ENCODE measurements at regions not wholly inside any gene's neighbourhood (a gene's known extent, or its start where the extent isn't known, plus 50 kb on each side); places are given as distances from the start of the nearest gene placed in this dataset.

DNA sequence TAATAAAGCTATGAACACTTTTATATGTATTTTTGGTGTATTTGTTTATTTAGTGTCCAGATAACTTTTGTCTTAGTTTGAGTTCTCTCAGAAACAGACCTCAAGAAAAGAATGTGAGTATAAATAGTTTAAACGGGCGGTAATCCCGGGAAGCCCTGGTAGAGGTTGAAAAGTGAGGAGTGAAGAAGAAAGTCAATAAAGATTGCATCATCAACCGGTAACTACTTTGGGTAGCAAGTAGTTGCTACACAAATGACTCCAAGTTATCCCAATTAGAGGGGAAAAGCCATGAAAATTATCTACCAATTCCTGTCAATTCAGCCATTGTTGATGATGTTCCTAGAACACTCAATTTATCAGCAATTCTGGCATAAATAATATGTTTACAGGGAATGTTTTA, 870.3 kb upstream of the RAG2 start:
- ATAC-seq (no peak), FAIRE-seq (no peak), DNase-seq (ENCODE audit: low read depth in 1 of 2, low spot score in 1 of 2) (no peak)
- H3K4me1 ChIP-seq: no peaks in the 10 kb centered on the region
- H3K4me3 ChIP-seq: no peak overlapping the region
- no peak overlapping the region for H3K4me2 ChIP-seq
- H3K9me3 ChIP-seq: no peaks in the 10 kb centered on the region
- POLR2A ChIA-PET: no interaction called here
- WGBS (ENCODE audit: missing lambda C conversion rate): 14% methylated on average over 4 of the region's 4 CpGs
- no peak overlapping the region for H3K27ac ChIP-seq
- TF ChIP-seq HEYL (CRISPR knock-in tag; IDR thresholded peaks at IDR 0.05) (no peak), NFE2L2 (conservative IDR thresholded peaks at IDR 0.05; ENCODE audit: low read length) (no peak), RARB (CRISPR knock-in tag; IDR thresholded peaks at IDR 0.05) (no peak), SREBF2 (IDR thresholded peaks at IDR 0.05) (no peak), ZSCAN20 (CRISPR knock-in tag; IDR thresholded peaks at IDR 0.05) (no peak), ZNF302 (CRISPR knock-in tag; IDR thresholded peaks at IDR 0.05) (no peak), CEBPB (IDR thresholded peaks at IDR 0.05) (no peak)
- TF ChIP-seq, protein P1, sequence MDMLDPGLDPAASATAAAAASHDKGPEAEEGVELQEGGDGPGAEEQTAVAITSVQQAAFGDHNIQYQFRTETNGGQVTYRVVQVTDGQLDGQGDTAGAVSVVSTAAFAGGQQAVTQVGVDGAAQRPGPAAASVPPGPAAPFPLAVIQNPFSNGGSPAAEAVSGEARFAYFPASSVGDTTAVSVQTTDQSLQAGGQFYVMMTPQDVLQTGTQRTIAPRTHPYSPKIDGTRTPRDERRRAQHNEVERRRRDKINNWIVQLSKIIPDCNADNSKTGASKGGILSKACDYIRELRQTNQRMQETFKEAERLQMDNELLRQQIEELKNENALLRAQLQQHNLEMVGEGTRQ (IDR thresholded peaks at IDR 0.05): no peak
- TF ChIP-seq, protein P2, sequence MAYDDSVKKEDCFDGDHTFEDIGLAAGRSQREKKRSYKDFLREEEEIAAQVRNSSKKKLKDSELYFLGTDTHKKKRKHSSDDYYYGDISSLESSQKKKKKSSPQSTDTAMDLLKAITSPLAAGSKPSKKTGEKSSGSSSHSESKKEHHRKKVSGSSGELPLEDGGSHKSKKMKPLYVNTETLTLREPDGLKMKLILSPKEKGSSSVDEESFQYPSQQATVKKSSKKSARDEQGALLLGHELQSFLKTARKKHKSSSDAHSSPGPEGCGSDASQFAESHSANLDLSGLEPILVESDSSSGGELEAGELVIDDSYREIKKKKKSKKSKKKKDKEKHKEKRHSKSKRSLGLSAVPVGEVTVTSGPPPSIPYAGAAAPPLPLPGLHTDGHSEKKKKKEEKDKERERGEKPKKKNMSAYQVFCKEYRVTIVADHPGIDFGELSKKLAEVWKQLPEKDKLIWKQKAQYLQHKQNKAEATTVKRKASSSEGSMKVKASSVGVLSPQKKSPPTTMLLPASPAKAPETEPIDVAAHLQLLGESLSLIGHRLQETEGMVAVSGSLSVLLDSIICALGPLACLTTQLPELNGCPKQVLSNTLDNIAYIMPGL (CRISPR knock-in tag; IDR thresholded peaks at IDR 0.05; ENCODE audit: borderline replicate concordance): no peak
- TF ChIP-seq, protein P3, sequence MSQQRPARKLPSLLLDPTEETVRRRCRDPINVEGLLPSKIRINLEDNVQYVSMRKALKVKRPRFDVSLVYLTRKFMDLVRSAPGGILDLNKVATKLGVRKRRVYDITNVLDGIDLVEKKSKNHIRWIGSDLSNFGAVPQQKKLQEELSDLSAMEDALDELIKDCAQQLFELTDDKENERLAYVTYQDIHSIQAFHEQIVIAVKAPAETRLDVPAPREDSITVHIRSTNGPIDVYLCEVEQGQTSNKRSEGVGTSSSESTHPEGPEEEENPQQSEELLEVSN (IDR thresholded peaks at IDR 0.05; ENCODE audit: borderline replicate concordance, low read depth): no peak
- CTCF ChIA-PET: no interaction called here

DNA sequence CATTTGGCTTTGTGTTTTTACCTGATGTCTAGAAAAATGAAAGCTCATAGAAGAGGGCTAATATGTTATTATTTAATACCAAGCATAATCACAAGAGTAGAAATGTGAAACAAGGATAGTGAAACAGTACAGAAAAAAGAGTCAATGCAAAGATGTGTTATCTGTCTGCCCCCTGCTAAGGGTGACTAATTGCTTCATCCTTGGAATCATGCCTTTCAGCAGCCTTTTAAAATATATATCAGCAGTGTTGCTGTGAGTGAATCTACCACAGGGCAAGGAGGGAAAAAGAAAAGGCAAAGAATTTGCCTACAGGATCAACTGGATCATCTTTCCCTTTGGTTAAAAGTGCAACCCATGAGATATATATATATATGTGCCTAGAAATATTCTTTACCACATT, 867.2 kb upstream of the RAG2 start:
- CTCF ChIA-PET: no interaction called here
- POLR2A ChIA-PET: no interaction called here

DNA sequence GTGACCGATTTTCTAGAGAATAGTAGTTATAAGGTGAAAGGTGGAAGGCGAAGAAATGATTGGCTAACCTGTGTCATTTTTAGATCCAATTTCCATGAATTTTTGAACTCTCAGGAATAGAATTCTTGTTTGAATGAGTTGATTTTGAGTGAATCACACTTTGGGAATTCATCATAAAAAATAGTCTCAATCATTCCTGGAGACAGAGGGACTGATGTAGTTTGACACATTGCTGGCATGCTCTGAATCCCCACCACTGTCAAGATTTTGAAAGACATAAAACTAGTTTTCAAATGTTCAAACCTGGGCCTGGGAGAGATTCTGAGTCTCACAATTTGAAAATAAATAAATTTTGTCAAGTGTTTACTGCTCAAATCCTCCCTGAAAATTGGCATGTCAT, 861.4 kb upstream of the RAG2 start:
- CTCF ChIA-PET: no interaction called here
- DNase-seq (ENCODE audit: low read depth in 1 of 2, low spot score in 1 of 2) (no peak), ATAC-seq (no peak), FAIRE-seq (no peak)
- H3K4me2 ChIP-seq: no peak overlapping the region
- TF ChIP-seq JUNB (IDR thresholded peaks at IDR 0.05) (no peak), CHD4 (IDR thresholded peaks at IDR 0.05; ENCODE audit: borderline replicate concordance) (no peak)
- WGBS (ENCODE audit: missing lambda C conversion rate): 9% methylated on average over 2 of the region's 2 CpGs
- POLR2A ChIA-PET: no interaction called here
- H3K4me3 ChIP-seq: no peak overlapping the region
- H3K4me1 ChIP-seq: no peaks in the 10 kb centered on the region
- peaks cover 2% of the 10 kb centered on the region; the same call in 1 of the 3 replicates for H3K9me3 ChIP-seq
- H3K27ac ChIP-seq: no peak overlapping the region

More for the DNA sequence above, 867.2 kb upstream of the RAG2 start:
- Histone ChIP-seq H3K27ac (no peak overlapping the region), H3K9me3 (no peaks in the 10 kb centered on the region), H3K4me2 (no peak overlapping the region), H3K4me3 (no peak overlapping the region), H3K4me1 (no peaks in the 10 kb centered on the region)
- no peak for DNase-seq (ENCODE audit: low read depth in 1 of 2, low spot score in 1 of 2)
- FAIRE-seq: no peak
- TF ChIP-seq KDM1A (IDR thresholded peaks at IDR 0.05; ENCODE audit: low read depth) (no peak), FOSL2 (IDR thresholded peaks at IDR 0.05) (no peak), FOSL2 (CRISPR knock-in tag; IDR thresholded peaks at IDR 0.05) (no peak), ZNF302 (CRISPR knock-in tag; IDR thresholded peaks at IDR 0.05) (no peak), RNF2 (IDR thresholded peaks at IDR 0.05; ENCODE audit: borderline replicate concordance, low read depth) (no peak)
- ATAC-seq: no peak

DNA sequence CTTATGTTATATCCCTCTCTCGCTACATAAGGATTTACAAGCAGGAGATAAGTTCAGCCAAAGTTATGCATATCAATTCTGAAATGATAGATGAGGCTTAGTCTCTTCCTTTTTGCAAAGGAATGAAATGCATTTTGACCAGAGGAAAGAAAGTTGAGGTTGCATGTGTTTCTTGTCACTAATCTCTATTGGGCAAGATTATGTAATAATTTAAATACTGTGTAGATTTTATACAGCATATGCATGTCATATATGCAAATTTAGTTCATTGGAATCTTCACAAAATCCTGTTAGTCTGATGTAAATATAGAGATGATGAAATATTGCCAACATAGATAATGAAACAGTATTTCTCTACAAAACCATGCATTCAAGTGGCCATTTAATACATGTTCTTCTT, 858.7 kb upstream of the RAG2 start:
- no peak overlapping the region for H3K4me2 ChIP-seq
- no peak overlapping the region for H3K27ac ChIP-seq
- WGBS (ENCODE audit: missing lambda C conversion rate): 0% methylated on average over 1 of the region's 1 CpG
- CTCF ChIA-PET: no interaction called here
- POLR2A ChIA-PET: no interaction called here
- no peaks in the 10 kb centered on the region for H3K4me1 ChIP-seq
- H3K9me3 ChIP-seq: peaks cover 2% of the 10 kb centered on the region; the same call in 1 of the 3 replicates
- FAIRE-seq: no peak
- no peak for ATAC-seq
- H3K4me3 ChIP-seq: no peak overlapping the region
- TF ChIP-seq ZSCAN20 (CRISPR knock-in tag; IDR thresholded peaks at IDR 0.05): no peak
- TF ChIP-seq, protein P3 (IDR thresholded peaks at IDR 0.05; ENCODE audit: borderline replicate concordance, low read depth): no peak
- no peak for TF ChIP-seq BHLHE40 (IDR thresholded peaks at IDR 0.05; ENCODE audit: low read depth, low read length)
- TF ChIP-seq HOXB13 (CRISPR knock-in tag; IDR thresholded peaks at IDR 0.05; ENCODE audit: low read depth): no peak
- TF ChIP-seq KDM1A (IDR thresholded peaks at IDR 0.05; ENCODE audit: low read depth): no peak
- no peak for TF ChIP-seq RCOR1 (IDR thresholded peaks at IDR 0.05; ENCODE audit: low read depth, low read length)
- TF ChIP-seq NR3C1 (IDR thresholded peaks at IDR 0.05): no peak
- no peak for DNase-seq (ENCODE audit: low read depth in 1 of 2, low spot score in 1 of 2)
